Femur (tissue), 1 donor: ENCODE measurements at regions not wholly inside any gene's neighbourhood (a gene's known extent, or its start where the extent isn't known, plus 50 kb on each side); places are given as distances from the start of the nearest gene placed in this dataset.
"Not testable (repeated sequence)": the region's sequence is repeated elsewhere in the genome, so short reads cannot be mapped to it uniquely, and the experiment has no call there.

Experiments used
- DNase-seq: peaks from one replicate; pipeline ENCODE4 v3.0.0-alpha.2; 2017

- DNase-seq, result no peak
Observed at GRCh38 chr6:145143379-145143778, 591.9 kb downstream of the EPM2A start.

DNA sequence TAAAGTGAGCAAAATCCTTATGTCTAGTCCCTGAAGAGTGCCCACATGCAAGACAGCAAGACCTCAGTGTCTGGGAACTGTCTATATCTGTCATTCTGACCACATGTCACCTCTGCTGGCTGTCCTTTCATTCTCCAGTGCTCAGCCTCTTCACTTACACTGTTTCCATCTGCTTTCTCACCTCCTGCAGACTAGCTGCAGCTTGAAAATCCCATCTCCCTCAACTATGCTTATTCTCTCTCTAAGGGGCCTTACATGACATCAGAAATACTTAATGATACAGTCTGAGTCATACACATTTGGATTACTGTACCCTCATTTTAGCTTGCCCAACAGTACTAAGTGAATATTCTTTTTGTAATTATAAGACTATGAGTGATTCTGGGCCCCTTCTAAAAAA, 587.8 kb downstream of the EPM2A start:
- DNase-seq, result no peak

GRCh38 chr6:145147981-145148749, 587.2 kb downstream of the EPM2A start:
- no peak for DNase-seq

DNA sequence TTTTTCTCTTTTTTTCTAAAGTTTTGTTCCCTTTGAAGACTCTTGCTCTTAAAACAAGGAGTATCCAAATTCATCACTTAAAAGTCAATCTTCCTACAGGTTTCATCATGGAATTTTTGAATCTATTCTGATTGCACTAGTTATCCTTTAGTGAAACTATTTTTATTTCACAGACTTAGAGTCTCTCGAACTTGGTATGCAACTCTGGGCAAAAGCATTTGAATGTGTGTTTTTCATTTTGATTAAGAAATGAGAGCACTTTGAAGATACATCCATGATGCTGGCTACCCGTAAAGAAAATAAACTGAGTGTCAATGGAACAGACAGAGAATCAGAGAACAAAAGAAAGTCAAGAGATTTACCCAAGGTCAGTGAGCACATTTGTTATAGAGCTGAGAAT, 586.5 kb downstream of the EPM2A start:
- no peak for DNase-seq

GRCh38 chr6:145151624-145152023, 583.7 kb downstream of the EPM2A start:
- DNase-seq, result no peak

DNA sequence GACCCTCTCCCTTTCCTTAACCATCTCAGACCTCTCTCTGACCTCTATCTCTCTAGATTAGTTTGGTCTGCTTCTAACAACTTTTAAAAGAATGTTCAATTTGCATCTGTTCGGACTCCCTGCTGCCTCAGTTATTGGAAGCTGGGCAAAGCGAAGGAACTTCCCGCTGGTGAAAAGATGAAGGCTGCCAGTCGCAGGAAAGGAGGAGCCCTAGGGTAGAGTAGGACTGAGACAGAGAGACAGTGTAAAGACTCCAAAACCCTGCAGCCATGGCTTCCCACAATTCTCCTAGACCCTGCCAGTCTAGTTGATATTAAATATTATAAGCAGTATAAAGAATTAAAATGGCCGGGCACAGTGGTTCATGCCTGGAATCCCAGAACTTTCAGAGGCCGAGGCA, 581.8 kb downstream of the EPM2A start:
- no peak for DNase-seq

GRCh38 chr6:145155411-145155810, 579.9 kb downstream of the EPM2A start:
- DNase-seq, result no peak

GRCh38 chr6:145155873-145156782, 579.2 kb downstream of the EPM2A start:
- no peak for DNase-seq

GRCh38 chr6:145158636-145159035, 576.7 kb downstream of the EPM2A start:
- DNase-seq, result not testable (repeated sequence)

DNA sequence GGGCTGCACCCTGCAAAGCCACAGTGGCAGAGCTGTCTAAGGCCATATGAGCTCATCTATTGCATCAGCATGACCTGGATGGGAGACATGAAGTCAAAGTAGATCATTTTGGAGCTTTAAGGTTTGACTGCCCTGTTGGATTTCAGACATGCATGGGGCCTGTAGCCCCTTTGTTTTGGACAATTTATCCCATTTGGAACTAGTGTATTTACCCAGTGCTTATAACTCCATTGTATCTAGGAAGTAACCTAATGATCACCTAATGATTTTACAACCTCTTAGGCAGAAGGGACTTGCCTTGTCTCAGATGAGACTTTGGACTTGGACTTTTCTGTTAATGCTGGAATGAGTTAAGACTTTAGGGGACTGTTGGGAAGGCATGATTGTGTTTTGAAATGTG, 575.4 kb downstream of the EPM2A start:
- DNase-seq, result no peak

DNA sequence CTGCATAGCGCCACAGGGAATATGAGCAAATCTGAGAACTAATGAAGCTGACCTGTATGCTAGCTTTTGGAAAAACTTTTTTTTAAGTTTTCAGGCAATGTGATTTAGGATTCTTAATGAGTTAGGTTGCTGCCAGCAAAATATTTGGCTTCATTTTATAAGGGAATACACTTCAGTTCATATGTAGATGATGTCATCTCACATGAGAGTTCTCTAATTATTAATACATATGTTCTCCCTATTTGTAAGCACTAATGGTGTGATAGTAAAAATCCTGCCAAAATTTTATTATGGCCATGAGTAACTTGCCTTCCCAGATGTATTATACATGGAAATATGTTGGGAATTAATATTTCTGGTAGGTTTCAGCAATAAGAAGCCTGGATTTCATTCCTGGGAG, 573.8 kb downstream of the EPM2A start:
- no peak for DNase-seq

DNA sequence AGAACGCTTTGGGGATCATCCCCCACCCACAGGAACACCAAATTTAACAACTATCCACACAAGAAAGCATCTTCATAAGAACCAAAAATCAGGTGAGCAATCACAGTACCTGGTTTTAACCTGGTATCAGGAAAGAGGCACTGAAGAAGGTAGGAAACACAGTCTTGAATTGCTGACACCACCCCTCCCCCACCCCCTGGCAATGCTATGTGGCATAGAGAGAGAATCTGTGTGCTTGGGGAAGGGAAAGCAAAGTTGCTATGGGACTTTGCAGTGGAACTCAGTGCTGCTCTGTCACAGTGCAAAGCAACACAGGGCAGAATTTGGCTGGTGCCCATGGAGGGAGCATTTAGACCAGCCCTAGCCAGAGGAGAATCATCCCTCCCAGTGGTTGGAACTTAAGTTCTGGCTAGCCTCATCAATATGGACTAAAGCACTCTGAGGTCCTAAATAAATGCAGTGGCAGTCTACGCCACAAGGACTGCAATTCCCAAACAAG, 565.5 kb downstream of the EPM2A start:
- no peak for DNase-seq

- no peak for DNase-seq
Observed at GRCh38 chr6:145175470-145175869, 559.9 kb downstream of the EPM2A start.

- no peak for DNase-seq
Observed at GRCh38 chr6:145178391-145178790, 556.9 kb downstream of the EPM2A start.

DNA sequence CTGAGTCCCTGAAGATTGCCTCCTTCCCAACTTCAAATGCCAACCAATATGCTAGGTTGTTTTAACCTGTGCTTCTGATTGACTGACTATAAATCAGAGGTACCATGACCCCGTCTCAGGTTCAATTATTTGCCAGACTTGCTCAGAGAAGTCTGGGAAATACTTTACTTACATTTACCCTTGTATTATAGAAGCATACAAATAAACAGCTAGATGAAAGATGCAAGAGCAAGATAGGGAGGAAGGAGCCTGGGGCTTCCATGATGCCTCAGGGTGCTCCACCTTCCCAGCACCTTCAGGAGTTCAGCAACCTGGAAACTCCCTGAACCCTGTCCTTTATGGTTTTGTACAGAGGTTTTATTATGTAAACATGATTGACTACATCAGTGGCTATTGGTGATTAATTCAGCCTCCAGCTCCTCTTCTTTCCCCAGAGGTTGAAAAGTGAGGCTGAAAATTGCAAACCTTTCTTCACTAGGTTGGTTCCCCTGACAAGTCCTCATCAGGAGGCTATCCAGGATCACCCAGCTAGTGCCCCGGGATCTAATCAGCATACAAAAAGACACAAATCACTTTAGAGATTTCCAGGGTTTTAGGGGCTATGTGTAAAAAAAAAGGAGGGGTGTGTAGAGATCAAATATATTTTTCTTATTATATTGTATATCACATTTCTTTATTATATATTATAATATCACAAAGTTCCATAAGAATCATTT, 547.7 kb downstream of the EPM2A start:
- no peak for DNase-seq

- DNase-seq, result no peak
Observed at GRCh38 chr6:145189836-145190235, 545.5 kb downstream of the EPM2A start.

- DNase-seq, result no peak
Observed at GRCh38 chr6:145194389-145194788, 540.9 kb downstream of the EPM2A start.

GRCh38 chr6:145199961-145200360, 535.4 kb downstream of the EPM2A start:
- no peak for DNase-seq

- no peak for DNase-seq
Observed at GRCh38 chr6:145204301-145204700, 531.0 kb downstream of the EPM2A start.

GRCh38 chr6:145206247-145206907, 528.9 kb downstream of the EPM2A start:
- peak; percentile 17 for DNase-seq

DNA sequence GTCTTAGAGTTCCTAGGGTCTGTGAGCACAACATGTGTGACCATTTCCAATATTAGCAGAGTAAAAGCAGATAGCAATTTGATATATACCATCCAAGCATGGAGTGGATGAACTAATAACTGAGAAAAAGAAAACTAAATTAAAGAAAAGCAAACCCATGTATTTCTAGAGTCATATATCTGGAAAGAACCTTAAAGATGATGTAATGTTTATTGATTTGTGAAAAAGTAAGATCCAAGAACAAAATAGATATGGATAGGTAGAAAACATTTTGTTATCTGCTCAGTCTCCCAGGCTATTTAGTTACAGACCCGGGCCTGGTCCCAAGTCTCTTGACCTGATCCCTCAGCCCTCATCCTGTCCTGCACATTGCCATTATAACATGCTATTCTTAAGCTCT, 526.8 kb downstream of the EPM2A start:
- DNase-seq, result no peak

- DNase-seq, result no peak
Observed at GRCh38 chr6:145209272-145209671, 526.0 kb downstream of the EPM2A start.

DNA sequence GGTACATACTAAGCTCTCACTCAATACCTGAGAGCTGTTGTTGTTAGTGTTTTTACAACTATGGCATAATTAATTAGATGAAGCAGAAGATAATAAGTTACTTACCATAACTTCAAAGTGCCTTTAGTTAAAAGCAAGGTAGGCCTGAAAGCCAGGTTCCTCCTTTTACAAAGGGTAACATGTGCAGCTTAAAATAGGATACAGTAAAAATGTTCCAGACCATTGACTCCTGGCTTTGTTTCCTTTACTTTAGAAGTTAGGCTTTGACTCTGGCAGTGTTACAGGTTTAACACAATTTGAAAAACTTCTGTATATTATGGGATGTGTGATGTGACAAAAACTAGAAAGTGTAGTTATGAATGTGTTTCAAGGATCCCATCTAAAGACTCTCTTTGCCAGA, 522.5 kb downstream of the EPM2A start:
- no peak for DNase-seq
